K562 (cell line): ENCODE measurements at regions not wholly inside any gene's neighbourhood (a gene's known extent, or its start where the extent isn't known, plus 50 kb on each side); places are given as distances from the start of the nearest gene placed in this dataset.

ENCODE experiments used
- ATAC-seq: fragments of 200-7000 bp; cut with Tn5 transposase; 3 replicates; pipeline ENCODE4 v1.9.1; 2020; ENCODE audit warnings: moderate library complexity
- BruUV-seq: library from RNA; stranded (reverse); fragments of 400-500 nt; replicated peaks from 2 replicates; lab custom pipeline; 2021; lab: Mats Ljungman, UMichigan
- CTCF ChIA-PET: fragments of 300-600 bp; formaldehyde crosslinking; extraction: SDS; loops from one replicate; lab custom pipeline; 2021; ENCODE audit warnings: low intra/inter-chr PET ratio; lab: Yijun Ruan, JAX
- POLR2A ChIA-PET: fragments of 300-600, 350-650 bp; sonication (Branson Sonifier 250); formaldehyde crosslinking; extraction: SDS; loops from one replicate; lab custom pipeline; 2021; ENCODE audit warnings: antibody characterized with exemption, inconsistent platforms; lab: Yijun Ruan, JAX
- DNase-seq, 4 experiments: peaks; one replicate each; pipeline versions ENCODE4 v3.0.0 to v3.0.0-alpha.2; 2011 to 2018; ENCODE audit warnings: low spot score in 3 of 4, mixed read lengths in 3 of 4; ENCODE audit errors: extremely low read depth in 1 of 4
- FAIRE-seq: peaks from 2 replicates; lab custom pipeline; 2011; peaks lifted over from hg19 to GRCh38; lab: Jason Lieb, UNC
- H2AFZ ChIP-seq: 2 replicates; pipeline ENCODE4 v1.6.0; 2011; ENCODE audit warnings: low read depth, low read length, control low read depth, inconsistent platforms
- H3K27ac ChIP-seq: fragments of 200-600 bp; 3 replicates; pipeline ENCODE4 v1.8.0; 2011; ENCODE audit warnings: low read depth, mild to moderate bottlenecking, control low read depth, inconsistent platforms, low read length, moderate library complexity, mixed read lengths; ENCODE audit errors: extremely low read depth
- H3K27me3 ChIP-seq, 2 experiments: fragments of 300-600 bp in 1 of 2; 2 replicates in 1 of 2; 3 replicates in 1 of 2; pipeline versions ENCODE4 v1.6.0 to v1.8.0; 2011; ENCODE audit warnings: inconsistent platforms in 2 of 2, low read length in 2 of 2, mild to moderate bottlenecking in 1 of 2, mixed read lengths in 1 of 2, moderate library complexity in 1 of 2; ENCODE audit not compliant: control insufficient read depth in 2 of 2, insufficient read depth in 2 of 2
- H3K36me3 ChIP-seq: fragments of 300-600 bp; 3 replicates; pipeline ENCODE4 v1.8.0; 2011; ENCODE audit warnings: mild to moderate bottlenecking, low read length, inconsistent platforms; ENCODE audit not compliant: control insufficient read depth, insufficient read depth
- H3K4me1 ChIP-seq, 2 experiments: fragments of 200-600 bp in 1 of 2; replicated peaks in 1 of 2; 2 replicates in 1 of 2; 3 replicates in 1 of 2; pipeline versions ENCODE4 v1.5.1 to v1.8.0; 2011; ENCODE audit warnings: inconsistent platforms in 2 of 2, low read length in 2 of 2, mild to moderate bottlenecking in 1 of 2, mixed read lengths in 1 of 2, moderate library complexity in 1 of 2; ENCODE audit not compliant: control insufficient read depth in 2 of 2, insufficient read depth in 2 of 2
- H3K4me2 ChIP-seq: 2 replicates; pipeline ENCODE4 v1.6.1; 2011; ENCODE audit warnings: low read length, control low read depth, inconsistent platforms, mixed read lengths; ENCODE audit not compliant: insufficient read depth
- H3K4me3 ChIP-seq: fragments of 200-600 bp; sonication (generic), shearing (Covaris generic); 2 replicates; pipeline ENCODE4 v1.5.1; 2016; ENCODE audit warnings: control low read depth, inconsistent platforms
- H3K79me2 ChIP-seq: fragments of 200-600 bp; 3 replicates; pipeline ENCODE4 v1.8.0; 2011; ENCODE audit warnings: low read length, inconsistent platforms; ENCODE audit not compliant: control insufficient read depth, insufficient read depth
- H3K9ac ChIP-seq, 2 experiments: 2 replicates each; pipeline versions ENCODE4 v1.6.0 to v1.6.1; 2011; ENCODE audit warnings: low read depth in 2 of 2, low read length in 2 of 2, control low read depth in 1 of 2, inconsistent platforms in 1 of 2, mild to moderate bottlenecking in 1 of 2, mixed read lengths in 1 of 2; ENCODE audit not compliant: insufficient read depth in 1 of 2
- H3K9me1 ChIP-seq: one replicate; pipeline ENCODE4 v1.6.0; 2011; ENCODE audit warnings: inconsistent platforms, mild to moderate bottlenecking, low read length, moderate library complexity; ENCODE audit not compliant: control insufficient read depth, insufficient read depth
- H3K9me3 ChIP-seq: replicated peaks from 2 replicates; pipeline ENCODE4 v1.5.1; 2011; ENCODE audit warnings: low read depth, low read length, inconsistent platforms; ENCODE audit not compliant: control insufficient read depth, insufficient read depth
- H4K20me1 ChIP-seq: replicated peaks from 2 replicates; pipeline ENCODE4 v1.6.1; 2011; ENCODE audit warnings: low read length, inconsistent platforms, mixed read lengths; ENCODE audit not compliant: control insufficient read depth, insufficient read depth
- E2F3 ChIP-seq: fragments of 250-450 bp; sonication (Bioruptor Pico); IDR thresholded peaks from 2 replicates; pipeline ENCODE4 v1.4.0; 2020; ENCODE audit warnings: mild to moderate bottlenecking
- ETV1 ChIP-seq: fragments of 450-650 bp; conservative IDR thresholded peaks from 2 replicates; pipeline ENCODE4 v1.6.1; 2016; ENCODE audit warnings: missing genetic modification characterization, control low read depth, low read depth, missing compliant biosample characterization
- PHB2 ChIP-seq: fragments of 450-650 bp; IDR thresholded peaks from 2 replicates; pipeline ENCODE4 v1.6.1; 2017; ENCODE audit warnings: low read depth
- PHF20 ChIP-seq: fragments of 450-650 bp; IDR thresholded peaks from 2 replicates; pipeline ENCODE4 v1.6.1; 2018; ENCODE audit not compliant: partially characterized antibody
- PHF8 ChIP-seq: fragments of 200-600 bp; sonication (generic); IDR thresholded peaks from 2 replicates; pipeline ENCODE4 v1.6.1; 2012; ENCODE audit warnings: mixed run types, mild to moderate bottlenecking, inconsistent platforms, low read length, moderate library complexity, borderline replicate concordance
- SRSF7 ChIP-seq: fragments of 200-400 bp; formaldehyde crosslinking; optimal IDR thresholded peaks from 2 replicates; pipeline ENCODE3; 2017; ENCODE audit warnings: mild to moderate bottlenecking, low read depth, low read length
- ZKSCAN3 ChIP-seq: fragments of 250-450 bp; sonication (Bioruptor Pico); IDR thresholded peaks from 2 replicates; pipeline ENCODE4 v1.4.0; 2020
- ZNF212 ChIP-seq: fragments of 450-650 bp; formaldehyde crosslinking; IDR thresholded peaks from 2 replicates; pipeline ENCODE4 v1.4.0; 2020; ENCODE audit warnings: mild to moderate bottlenecking
- ZNF75A ChIP-seq: fragments of 450-650 bp; formaldehyde crosslinking; IDR thresholded peaks from 2 replicates; pipeline ENCODE4 v1.4.0; 2020; ENCODE audit warnings: mild to moderate bottlenecking
- WGBS: fragments of 100-300 bp; shearing (Covaris generic); methylation state at CpG from one replicate; pipeline ENCODE4 v1.1.6; 2016; ENCODE audit warnings: low coverage, mixed read lengths; ENCODE audit not compliant: insufficient coverage; ENCODE audit errors: missing lambda C conversion rate; 5-methylcytosine and 5-hydroxymethylcytosine counted together
- in situ Hi-C: fragments of 300-500 bp; cut with MboI; formaldehyde crosslinking; loops from 4 replicates; pipeline ENCODE4 v1.15.0; 2018; ENCODE audit warnings: inconsistent platforms, mixed read lengths
- intact Hi-C: fragments of 100-400 bp; cut with micrococcal nuclease; formaldehyde crosslinking; loops from 2 replicates; pipeline ENCODE4 v1.14.2; 2022
- TF ChIP-seq, protein P1 (sequence below): fragments of 450-650 bp; IDR thresholded peaks from 2 replicates; pipeline ENCODE4 v1.6.1; 2016; ENCODE audit warnings: mild to moderate bottlenecking
- TF ChIP-seq, protein P2 (sequence below): sonication (generic); formaldehyde crosslinking; IDR thresholded peaks from 2 replicates; pipeline ENCODE4 v1.8.0; 2022; ENCODE audit warnings: missing genetic modification reagents, mild to moderate bottlenecking, borderline replicate concordance
- TF ChIP-seq, protein P3 (sequence below): fragments of 250-450 bp; sonication (Bioruptor Pico); IDR thresholded peaks from 2 replicates; pipeline ENCODE4 v1.5.0; 2021
- TF ChIP-seq, protein P4 (sequence below): sonication (generic); formaldehyde crosslinking; IDR thresholded peaks from 2 replicates; pipeline ENCODE4 v1.8.1; 2022; ENCODE audit warnings: missing genetic modification reagents
- TF ChIP-seq, protein P5 (sequence below): fragments of 250-450 bp; sonication (Bioruptor Pico); IDR thresholded peaks from 2 replicates; pipeline ENCODE4 v1.8.0; 2021; ENCODE audit warnings: mild to moderate bottlenecking, moderate library complexity

DNA sequence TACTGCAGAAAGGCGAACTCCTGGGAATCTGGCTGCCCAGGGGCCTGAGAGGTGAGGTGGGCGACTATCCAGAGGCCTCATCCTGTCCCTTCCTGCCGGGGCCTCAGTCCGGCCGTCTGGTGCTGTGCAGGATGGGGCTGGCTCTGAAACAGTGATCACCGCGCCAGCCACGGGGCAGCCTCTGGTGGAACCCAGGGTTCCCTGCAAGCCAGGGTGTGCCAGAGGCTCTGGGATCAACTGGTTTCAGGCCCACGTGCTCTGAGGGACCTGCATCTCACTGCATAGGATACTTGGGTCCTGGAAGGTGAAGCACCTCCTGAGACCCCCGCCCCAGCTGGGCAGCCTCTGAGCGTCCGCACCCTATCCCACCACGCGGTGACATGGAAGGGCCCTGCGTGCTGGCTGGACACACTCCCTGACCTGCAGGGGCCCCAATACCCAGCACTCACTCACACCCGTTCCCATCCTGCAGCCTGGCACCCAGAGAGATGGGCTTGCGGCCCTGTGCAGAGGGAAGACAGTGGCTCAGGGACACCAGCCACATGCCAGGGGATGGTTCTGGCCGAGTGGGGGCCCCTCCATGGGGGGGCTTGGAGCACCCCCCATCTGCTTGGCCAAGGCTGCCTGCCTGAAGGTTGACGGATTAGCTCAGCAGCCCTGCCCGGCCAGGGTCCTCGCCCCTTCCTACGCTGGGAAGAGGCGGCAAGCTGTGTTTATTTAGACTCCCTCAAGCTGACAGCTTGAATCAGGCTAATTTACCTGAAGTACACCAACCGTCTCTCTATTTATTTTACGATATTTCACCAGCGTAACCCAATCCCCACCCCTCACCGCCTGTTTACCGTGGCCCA, 64.3 kb upstream of the TTC34 start:
- H3K9me1 ChIP-seq, result no peaks in the 10 kb centered on the region
- H2AFZ ChIP-seq, result no peak overlapping the region
- BruUV-seq, result no TSS peak
- WGBS, result under 1% methylated on average over 27 of the region's 28 CpGs
- no peaks in the 10 kb centered on the region for H3K9me3 ChIP-seq
- no peak overlapping the region for H3K4me3 ChIP-seq
- H3K4me1 ChIP-seq, result no peaks in the 10 kb centered on the region; a peak in 1 of 5 replicates
- no peak overlapping the region; a peak in 1 of 4 replicates for H3K9ac ChIP-seq
- ATAC-seq (no peak), DNase-seq (no peak), FAIRE-seq (no peak)
- H3K4me2 ChIP-seq, result no peak overlapping the region
- ChIA-PET POLR2A (no interaction called here), CTCF (no interaction called here)
- H3K79me2 ChIP-seq, result no peaks in the 10 kb centered on the region
- in situ Hi-C loops, result no loop called here
- intact Hi-C loops, result no loop called here
- no peaks in the 10 kb centered on the region for H4K20me1 ChIP-seq
- peaks cover 0 to 16% of the 10 kb centered on the region in 2 experiments; a peak in 2 of 5 replicates for H3K27me3 ChIP-seq
- no peak overlapping the region for H3K27ac ChIP-seq
- no peaks in the 10 kb centered on the region for H3K36me3 ChIP-seq
- TF ChIP-seq E2F3 (CRISPR knock-in tag) (no peak), ZNF212 (CRISPR knock-in tag) (no peak), PHB2 (no peak), SRSF7 (no peak), ZKSCAN3 (CRISPR knock-in tag) (no peak), ZNF75A (no peak), PHF8 (no peak), ETV1 (tag) (no peak), PHF20 (no peak)
- TF ChIP-seq, protein P1, sequence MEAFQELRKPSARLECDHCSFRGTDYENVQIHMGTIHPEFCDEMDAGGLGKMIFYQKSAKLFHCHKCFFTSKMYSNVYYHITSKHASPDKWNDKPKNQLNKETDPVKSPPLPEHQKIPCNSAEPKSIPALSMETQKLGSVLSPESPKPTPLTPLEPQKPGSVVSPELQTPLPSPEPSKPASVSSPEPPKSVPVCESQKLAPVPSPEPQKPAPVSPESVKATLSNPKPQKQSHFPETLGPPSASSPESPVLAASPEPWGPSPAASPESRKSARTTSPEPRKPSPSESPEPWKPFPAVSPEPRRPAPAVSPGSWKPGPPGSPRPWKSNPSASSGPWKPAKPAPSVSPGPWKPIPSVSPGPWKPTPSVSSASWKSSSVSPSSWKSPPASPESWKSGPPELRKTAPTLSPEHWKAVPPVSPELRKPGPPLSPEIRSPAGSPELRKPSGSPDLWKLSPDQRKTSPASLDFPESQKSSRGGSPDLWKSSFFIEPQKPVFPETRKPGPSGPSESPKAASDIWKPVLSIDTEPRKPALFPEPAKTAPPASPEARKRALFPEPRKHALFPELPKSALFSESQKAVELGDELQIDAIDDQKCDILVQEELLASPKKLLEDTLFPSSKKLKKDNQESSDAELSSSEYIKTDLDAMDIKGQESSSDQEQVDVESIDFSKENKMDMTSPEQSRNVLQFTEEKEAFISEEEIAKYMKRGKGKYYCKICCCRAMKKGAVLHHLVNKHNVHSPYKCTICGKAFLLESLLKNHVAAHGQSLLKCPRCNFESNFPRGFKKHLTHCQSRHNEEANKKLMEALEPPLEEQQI, result no peak
- TF ChIP-seq, protein P2, sequence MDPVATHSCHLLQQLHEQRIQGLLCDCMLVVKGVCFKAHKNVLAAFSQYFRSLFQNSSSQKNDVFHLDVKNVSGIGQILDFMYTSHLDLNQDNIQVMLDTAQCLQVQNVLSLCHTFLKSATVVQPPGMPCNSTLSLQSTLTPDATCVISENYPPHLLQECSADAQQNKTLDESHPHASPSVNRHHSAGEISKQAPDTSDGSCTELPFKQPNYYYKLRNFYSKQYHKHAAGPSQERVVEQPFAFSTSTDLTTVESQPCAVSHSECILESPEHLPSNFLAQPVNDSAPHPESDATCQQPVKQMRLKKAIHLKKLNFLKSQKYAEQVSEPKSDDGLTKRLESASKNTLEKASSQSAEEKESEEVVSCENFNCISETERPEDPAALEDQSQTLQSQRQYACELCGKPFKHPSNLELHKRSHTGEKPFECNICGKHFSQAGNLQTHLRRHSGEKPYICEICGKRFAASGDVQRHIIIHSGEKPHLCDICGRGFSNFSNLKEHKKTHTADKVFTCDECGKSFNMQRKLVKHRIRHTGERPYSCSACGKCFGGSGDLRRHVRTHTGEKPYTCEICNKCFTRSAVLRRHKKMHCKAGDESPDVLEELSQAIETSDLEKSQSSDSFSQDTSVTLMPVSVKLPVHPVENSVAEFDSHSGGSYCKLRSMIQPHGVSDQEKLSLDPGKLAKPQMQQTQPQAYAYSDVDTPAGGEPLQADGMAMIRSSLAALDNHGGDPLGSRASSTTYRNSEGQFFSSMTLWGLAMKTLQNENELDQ, result no peak
- TF ChIP-seq, protein P3, sequence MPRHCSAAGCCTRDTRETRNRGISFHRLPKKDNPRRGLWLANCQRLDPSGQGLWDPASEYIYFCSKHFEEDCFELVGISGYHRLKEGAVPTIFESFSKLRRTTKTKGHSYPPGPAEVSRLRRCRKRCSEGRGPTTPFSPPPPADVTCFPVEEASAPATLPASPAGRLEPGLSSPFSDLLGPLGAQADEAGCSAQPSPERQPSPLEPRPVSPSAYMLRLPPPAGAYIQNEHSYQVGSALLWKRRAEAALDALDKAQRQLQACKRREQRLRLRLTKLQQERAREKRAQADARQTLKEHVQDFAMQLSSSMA, result no peak
- TF ChIP-seq, protein P4, sequence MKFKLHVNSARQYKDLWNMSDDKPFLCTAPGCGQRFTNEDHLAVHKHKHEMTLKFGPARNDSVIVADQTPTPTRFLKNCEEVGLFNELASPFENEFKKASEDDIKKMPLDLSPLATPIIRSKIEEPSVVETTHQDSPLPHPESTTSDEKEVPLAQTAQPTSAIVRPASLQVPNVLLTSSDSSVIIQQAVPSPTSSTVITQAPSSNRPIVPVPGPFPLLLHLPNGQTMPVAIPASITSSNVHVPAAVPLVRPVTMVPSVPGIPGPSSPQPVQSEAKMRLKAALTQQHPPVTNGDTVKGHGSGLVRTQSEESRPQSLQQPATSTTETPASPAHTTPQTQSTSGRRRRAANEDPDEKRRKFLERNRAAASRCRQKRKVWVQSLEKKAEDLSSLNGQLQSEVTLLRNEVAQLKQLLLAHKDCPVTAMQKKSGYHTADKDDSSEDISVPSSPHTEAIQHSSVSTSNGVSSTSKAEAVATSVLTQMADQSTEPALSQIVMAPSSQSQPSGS (CRISPR knock-in tag), result no peak
- TF ChIP-seq, protein P5, sequence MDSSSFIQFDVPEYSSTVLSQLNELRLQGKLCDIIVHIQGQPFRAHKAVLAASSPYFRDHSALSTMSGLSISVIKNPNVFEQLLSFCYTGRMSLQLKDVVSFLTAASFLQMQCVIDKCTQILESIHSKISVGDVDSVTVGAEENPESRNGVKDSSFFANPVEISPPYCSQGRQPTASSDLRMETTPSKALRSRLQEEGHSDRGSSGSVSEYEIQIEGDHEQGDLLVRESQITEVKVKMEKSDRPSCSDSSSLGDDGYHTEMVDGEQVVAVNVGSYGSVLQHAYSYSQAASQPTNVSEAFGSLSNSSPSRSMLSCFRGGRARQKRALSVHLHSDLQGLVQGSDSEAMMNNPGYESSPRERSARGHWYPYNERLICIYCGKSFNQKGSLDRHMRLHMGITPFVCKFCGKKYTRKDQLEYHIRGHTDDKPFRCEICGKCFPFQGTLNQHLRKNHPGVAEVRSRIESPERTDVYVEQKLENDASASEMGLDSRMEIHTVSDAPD (CRISPR knock-in tag), result no peak
